GM21360 (cell line): ENCODE measurements at regions not wholly inside any gene's neighbourhood (a gene's known extent, or its start where the extent isn't known, plus 50 kb on each side); places are given as distances from the start of the nearest gene placed in this dataset.

Source experiments
- ATAC-seq: cut with Tn5 transposase; IDR thresholded peaks from one replicate; pipeline ENCODE4 v1.9.1; 2021; ENCODE audit warnings: mild to moderate bottlenecking, moderate library complexity; ENCODE audit not compliant: unreplicated experiment

DNA sequence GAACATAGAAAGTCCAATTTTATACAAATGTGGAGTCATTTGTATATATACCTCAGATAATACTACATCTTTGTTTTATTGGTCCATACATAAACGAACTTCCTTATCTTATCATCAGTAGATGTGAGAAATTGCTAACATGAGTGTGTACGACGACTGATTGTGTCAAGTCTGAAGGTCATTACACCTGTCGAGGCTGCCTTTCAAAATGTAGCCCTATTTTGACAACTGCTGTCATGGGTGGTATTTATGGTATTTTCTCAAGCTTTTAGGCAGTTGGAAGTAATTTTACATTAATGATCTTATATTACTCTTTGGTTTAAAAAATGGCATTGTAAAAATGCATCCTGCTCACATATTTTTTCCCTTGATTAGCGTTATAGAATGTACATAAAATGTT is 183.7 kb upstream of the DNAJC19 start:
- no peak for ATAC-seq

DNA sequence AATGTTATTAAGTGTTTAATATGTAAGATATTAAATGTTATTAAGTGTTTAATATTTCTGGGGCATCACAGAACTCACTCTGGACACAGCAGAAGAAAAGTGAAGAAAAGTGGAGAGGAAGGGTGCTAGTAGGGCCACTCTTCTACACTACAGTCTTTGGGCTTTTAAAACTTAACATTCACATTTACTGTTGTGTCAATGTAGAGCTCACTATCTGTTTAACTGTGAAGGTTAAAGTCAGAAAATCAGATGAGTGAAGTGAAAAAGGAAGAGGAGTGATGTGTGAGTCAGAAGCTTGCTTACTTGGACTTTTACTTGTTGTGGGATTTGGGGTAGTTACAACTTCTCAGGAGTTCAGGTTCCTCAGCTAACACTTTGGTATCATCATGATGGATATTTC is 145.3 kb upstream of the DNAJC19 start:
- no peak for ATAC-seq

DNA sequence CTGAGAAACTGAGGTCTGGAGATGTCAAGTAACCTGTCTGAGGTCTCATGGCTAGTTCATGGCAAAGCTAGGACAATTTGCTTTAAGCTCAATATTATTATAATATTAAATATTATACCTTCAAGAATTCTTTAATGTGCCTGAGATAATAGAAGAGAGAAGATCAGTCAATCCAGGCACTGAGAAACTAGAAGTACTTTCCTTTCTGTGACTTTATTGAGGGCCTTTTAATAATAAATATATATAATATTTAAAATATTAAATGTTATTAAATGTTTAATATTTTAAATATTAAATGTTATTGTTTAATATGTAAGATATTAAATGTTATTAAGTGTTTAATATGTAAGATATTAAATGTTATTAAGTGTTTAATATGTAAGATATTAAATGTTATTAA is 144.3 kb upstream of the DNAJC19 start:
- no peak for ATAC-seq

DNA sequence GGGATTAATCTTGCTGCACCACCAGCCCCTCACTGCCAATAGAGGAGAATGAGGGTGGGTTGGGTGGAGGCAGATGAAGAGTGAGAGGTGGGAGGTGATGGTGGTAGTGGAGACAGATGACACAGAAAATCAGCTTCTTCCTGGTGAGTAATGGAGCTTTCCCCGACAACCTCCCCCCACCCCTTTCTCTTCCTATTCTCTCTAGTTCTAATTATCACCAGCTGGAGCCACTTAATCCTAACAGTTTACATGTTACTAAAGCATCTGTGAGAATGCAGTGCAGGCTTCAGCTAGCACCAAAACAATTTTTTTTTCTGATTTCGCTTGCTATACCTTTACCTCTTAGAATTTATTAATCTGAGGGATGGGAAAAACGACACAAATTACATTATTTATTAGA is 116.1 kb upstream of the DNAJC19 start:
- ATAC-seq, result no peak

DNA sequence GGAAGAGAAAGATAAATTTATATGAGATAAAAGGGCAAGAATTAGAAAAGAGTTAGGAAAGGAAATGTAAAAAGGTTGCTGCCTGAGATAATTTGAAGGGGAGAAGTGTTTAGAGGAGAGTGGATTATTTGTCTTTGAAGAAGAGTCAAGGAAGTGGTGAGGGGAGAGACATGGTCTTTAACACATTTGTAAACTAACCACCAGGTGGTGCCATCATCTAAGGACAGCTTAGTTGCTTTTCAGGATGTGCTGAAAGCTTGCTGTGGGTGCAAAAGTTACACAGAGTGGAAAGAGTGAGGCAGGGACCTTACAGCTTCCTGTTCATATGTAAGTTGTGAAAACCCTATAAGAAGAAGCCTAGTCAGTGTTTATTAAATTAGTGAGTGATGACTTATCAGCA is 114.1 kb upstream of the DNAJC19 start:
- ATAC-seq, result no peak

DNA sequence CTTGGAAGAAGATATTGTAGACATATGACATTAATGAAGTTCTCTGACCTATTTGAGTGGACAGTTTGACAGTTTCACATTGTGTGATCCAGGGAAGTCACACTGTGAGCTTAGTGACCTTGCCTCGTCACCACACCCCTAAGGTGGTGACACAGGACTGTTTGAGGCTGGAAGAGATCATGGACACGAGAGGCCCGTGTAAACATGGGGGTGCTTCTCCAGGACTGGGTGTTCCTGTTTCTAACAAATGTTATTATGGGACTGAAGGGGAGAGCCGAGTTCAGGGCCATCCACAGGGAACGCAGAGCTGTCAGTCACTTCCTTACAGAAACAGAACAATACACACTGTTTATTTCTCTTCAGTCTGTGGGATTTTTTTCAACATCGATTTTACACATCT is 96.5 kb upstream of the DNAJC19 start:
- no peak for ATAC-seq

DNA sequence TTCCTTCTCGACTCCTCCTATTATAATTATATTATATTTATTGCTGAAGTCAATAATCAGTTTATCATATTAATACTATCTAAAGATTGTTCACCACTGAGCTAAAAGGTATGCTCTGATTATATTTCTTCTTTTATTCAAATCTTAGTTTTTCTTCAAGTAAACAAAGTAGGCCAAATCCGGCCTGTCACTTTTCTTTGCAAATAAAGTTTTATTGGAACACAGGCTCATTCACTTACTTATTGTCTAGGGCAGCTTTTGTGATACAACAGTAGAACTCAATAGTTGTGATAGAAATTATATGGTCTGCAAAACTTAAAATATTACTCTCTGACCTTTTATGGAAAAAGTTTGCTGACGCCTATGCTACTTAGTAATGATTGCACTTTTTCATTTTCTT is 92.4 kb upstream of the DNAJC19 start:
- ATAC-seq, result no peak

DNA sequence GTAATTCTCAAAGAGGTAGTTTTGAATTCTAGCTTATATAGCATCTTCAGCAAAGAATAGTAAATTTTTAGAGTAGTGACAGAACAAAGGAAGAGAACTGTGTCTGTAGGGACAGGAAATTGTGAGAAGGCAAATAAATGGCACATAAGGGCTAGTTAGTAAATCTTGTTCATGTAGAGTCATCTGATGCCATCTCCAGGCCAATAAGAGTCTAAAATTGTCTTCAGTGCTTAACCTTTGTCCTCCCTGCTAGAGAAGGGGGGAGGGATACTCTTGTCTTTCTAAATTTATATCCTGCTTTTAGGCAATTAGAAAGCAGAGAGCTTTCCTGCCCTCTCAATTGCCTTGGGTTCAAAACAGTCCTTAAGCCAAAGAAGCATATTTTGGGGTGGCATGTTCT is 87.0 kb upstream of the DNAJC19 start:
- no peak for ATAC-seq

DNA sequence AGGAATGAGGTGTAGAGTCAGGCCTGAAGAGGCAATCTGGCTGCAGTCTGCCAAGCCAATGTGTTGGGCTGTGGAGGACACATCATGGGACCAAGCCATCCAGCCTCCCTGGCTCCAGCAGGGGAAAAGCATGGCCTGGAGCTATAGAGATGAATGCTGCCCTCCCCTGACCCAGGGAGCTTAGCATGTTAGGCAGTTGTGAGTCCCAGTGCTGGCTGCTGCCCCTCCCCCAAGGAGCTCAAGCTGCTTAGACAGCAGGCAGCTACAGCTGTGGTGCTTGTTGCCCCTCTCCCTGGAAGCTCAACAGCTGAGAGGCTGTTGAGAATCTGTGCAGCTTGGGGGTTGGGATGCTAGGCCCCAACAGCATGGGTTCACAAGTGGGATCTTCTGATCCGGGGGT is 85.6 kb upstream of the DNAJC19 start:
- no peak for ATAC-seq

DNA sequence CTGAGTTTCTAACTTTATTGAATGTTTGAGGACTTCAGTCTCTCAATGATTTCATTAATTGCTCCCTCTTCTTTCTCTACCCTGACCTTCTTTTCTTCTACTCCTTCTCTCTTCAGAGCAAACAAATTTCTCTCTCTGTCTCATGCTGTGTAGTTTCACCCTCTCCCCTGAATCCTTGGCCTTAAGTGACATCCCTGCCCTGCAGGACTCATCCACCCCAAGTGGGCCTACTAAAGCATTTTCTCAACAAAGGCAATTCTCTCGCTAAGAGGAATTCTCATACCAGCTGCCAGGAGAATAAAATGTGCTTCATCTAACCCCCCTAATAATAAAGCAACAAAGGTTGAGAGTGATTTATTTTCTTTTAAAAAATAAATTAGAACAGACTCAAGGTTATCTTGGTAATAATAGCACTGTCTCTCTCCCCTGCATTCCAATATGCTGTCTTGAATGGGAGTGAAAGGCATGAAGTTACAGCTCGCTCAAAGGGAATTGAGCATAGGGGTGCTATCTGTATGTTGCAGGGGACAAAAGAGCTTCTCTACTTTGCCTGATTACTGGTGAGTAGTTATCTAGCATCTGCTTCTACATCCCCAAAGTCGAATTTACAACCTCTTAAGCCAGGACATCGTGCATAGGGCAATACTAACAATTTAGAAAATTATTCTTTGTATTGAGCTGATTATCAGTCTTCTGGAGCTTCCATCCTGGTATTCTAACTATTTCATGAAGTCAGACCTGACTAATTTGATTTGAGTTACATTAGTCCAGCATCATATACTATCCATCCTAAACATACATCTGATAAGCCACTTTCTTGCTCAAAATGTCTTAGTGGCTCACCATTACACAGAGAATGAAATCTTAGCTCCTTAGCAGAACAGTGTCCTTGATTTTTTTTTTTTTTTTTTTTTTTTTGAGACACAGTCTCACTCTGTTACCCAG is 76.9 kb upstream of the DNAJC19 start:
- no peak for ATAC-seq

DNA sequence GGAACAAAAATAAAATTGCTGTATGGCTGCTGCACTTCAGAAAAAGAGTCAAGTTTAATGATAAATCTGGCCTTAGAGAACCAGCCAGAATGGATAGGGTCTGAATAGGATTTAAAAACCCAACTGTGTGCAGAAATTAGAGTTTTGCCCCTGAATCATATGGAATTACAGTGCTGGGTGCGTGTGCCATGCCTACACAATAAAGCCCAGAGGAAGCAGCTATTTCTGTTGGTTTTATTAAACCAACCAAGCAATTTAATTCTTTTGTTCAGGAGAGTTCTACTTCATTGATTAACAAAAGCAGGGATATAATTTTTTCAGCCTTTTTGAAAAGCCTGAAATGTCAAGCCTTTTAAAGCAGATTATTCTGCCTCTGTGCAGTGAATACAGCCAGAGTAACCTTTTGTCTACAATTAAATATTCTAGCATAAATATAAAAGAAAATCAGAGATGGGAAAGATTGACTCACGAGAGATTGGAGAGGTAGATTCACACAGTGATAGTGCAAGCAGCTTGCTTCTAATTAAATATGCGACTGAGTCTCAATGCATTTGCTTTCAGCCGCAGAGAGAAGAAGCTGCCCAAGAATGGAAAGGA is 66.7 kb upstream of the DNAJC19 start:
- no peak for ATAC-seq

DNA sequence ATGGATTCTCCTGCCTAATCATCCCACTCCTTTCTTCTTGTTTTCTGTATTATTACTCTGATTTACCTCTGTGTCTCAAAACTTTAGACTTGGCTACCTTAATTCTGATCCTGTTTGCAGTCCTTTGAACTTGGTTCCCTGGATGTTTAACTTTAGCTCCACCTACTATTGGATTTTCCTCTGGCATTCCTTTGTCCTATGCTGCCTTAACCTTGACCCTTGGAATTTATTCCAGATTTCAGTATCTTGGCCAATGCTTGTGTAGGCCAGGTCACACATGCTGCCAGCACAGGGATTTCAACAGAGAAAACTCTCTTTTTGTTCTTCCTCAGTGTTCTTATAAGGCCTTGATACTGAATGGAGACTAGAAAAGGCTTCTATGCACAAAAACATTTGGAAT is 65.0 kb upstream of the DNAJC19 start:
- ATAC-seq, result no peak

DNA sequence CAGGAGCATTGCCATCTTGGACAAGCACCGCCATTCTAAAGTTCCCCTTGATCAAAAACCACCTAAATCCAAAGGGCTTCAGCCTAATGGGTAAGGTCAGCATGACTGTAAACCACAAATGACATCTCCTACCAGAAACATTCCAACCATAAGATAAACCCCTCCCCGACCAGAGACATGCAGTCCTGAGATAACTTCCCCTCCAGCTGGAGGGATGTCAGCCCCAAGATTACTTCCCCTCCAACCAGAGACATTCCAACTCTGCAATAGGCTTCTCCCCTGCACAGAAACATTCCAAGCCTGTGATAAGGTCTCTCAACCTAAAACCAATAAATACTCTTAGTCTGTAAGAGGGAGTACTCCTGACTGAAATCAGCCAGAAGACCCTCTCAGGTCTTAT is 62.7 kb upstream of the DNAJC19 start:
- ATAC-seq, result no peak

DNA sequence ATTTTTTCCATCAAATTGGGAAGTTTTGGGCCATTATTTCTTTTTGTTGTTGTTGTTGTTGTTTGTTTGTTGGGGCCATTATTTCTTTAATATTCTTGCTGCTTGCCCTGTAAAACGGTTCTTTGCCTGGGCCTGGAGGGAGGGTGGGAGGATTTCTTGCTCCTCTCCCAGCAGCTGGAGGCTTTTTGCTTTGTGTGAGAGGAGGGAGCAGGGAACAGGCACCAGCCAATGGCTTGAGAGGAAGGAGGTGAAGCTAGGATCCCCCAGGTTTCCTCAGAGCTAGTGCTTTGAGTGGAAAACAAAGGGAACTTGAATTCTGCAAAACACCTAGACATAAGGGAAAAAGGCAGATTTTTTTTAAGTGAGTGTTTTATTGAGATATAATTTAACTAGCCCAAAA is 61.2 kb upstream of the DNAJC19 start:
- no peak for ATAC-seq

DNA sequence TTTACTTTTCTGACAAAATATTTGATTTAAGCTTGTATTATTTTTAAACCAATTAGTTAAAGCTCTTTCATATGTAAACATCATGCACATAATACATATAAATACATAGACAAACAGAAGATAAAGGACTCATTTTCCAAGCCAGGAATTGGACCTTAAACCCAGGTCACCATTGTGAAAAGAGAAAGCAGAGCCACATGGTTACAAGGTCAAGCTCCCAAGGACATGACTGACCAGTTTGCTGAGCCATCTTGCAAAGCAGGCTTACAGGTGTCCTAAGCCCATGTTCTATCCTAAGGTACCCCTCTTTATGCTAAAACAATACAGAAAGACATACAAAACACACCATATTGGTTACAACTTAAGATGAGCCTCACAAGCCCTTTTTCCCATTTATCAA is 50.5 kb upstream of the DNAJC19 start:
- no peak for ATAC-seq
